Upper lobe of left lung (tissue), 6 donors: ENCODE measurements at regions not wholly inside any gene's neighbourhood (a gene's known extent, or its start where the extent isn't known, plus 50 kb on each side); places are given as distances from the start of the nearest gene placed in this dataset.

Experiments used
- ATAC-seq, 2 donors: fragments of 200-7000 bp; cut with Tn5 transposase; one replicate each; pipeline ENCODE4 v1.9.1; 2022; ENCODE audit warnings: mild to moderate bottlenecking in 2 of 2, moderate library complexity in 2 of 2; ENCODE audit not compliant: low FRiP score in 2 of 2
- DNase-seq, 2 donors: peaks; one replicate each; pipeline ENCODE4 v3.0.0-alpha.2; 2019 to 2020
- H3K27ac ChIP-seq, 4 donors: fragments of 200-600 bp; sonication (generic); one replicate each; pipeline ENCODE4 v1.5.1; 2016 to 2019
- H3K27me3 ChIP-seq, 4 donors: fragments of 200-600 bp; sonication (generic); one replicate each; pipeline ENCODE4 v1.5.1; 2017 to 2019
- H3K36me3 ChIP-seq, 4 donors: fragments of 200-600 bp; sonication (generic); one replicate each; pipeline ENCODE4 v1.5.1; 2016 to 2019
- H3K4me1 ChIP-seq, 4 donors: fragments of 200-600 bp; sonication (generic); one replicate each; pipeline ENCODE4 v1.5.1; 2018 to 2019
- H3K4me3 ChIP-seq, 4 donors: fragments of 200-600 bp; sonication (generic); one replicate each; pipeline ENCODE4 v1.5.1; 2017 to 2019; ENCODE audit warnings: mild to moderate bottlenecking in 2 of 4, moderate library complexity in 1 of 4
- H3K9me3 ChIP-seq, 4 donors: fragments of 200-600 bp; sonication (generic); one replicate each; pipeline ENCODE4 v1.5.1; 2018 to 2019
- CTCF ChIP-seq, 6 experiments: fragments of 450-650 bp in 4 of 6; fragments of 200-600 bp in 2 of 6; sonication (generic) in 2 of 6; IDR thresholded peaks; one replicate each; pipeline ENCODE4 v1.5.1; 2016 to 2019; ENCODE audit warnings: antibody characterized with exemption in 6 of 6
- EP300 ChIP-seq, 4 donors: sonication (generic); formaldehyde crosslinking; IDR thresholded peaks; one replicate each; pipeline ENCODE4 v1.5.1; 2017; ENCODE audit warnings: antibody characterized with exemption in 4 of 4, control low read depth in 2 of 4
- POLR2A ChIP-seq, 4 donors: fragments of 450-650 bp; IDR thresholded peaks; one replicate each; pipeline ENCODE4 v1.5.1; 2016 to 2017; ENCODE audit warnings: antibody characterized with exemption in 4 of 4, mild to moderate bottlenecking in 2 of 4
- POLR2AphosphoS5 ChIP-seq, 2 donors: sonication (generic); formaldehyde crosslinking; IDR thresholded peaks; one replicate each; pipeline ENCODE4 v1.5.1; 2017; ENCODE audit warnings: antibody characterized with exemption in 2 of 2
- WGBS, 2 donors: methylation state at CpG; one replicate each; pipeline ENCODE4 v1.1.5; 2017 to 2018; 5-methylcytosine and 5-hydroxymethylcytosine counted together
- donor health status: DM: no; HTN: no; CAD: no; lungs with moderate emphysema.
- donor health status: DM: no; HTN: yes; CAD: no; lungs with severe emphysema.

GRCh38 chr5:167702014-167702413, 589.4 kb upstream of the WWC1 start:
- WGBS, 2 donors = 64 to 71% methylated on average over 2 of the region's 2 CpGs
- Histone ChIP-seq H3K36me3 (no peaks in the 10 kb centered on the region), H3K27ac (no peak overlapping the region), H3K4me3 (no peak overlapping the region), H3K4me1 (no peaks in the 10 kb centered on the region), H3K9me3 (no peaks in the 10 kb centered on the region), H3K27me3 (no peaks in the 10 kb centered on the region)
- no peak for ATAC-seq
- TF ChIP-seq EP300 (IDR thresholded peaks at IDR 0.05) (no peak), POLR2AphosphoS5 (IDR thresholded peaks at IDR 0.05) (no peak), POLR2A (IDR thresholded peaks at IDR 0.05) (no peak), CTCF (IDR thresholded peaks at IDR 0.05) (no peak)
- no peak for DNase-seq

GRCh38 chr5:167708449-167708848, 583.0 kb upstream of the WWC1 start:
- H3K9me3 ChIP-seq = no peaks in the 10 kb centered on the region
- no peaks in the 10 kb centered on the region for H3K27me3 ChIP-seq
- no peak for DNase-seq
- H3K4me1 ChIP-seq = no peaks in the 10 kb centered on the region
- no peaks in the 10 kb centered on the region for H3K36me3 ChIP-seq
- no peak overlapping the region for H3K4me3 ChIP-seq
- TF ChIP-seq POLR2AphosphoS5 (IDR thresholded peaks at IDR 0.05) = no peak
- TF ChIP-seq CTCF (IDR thresholded peaks at IDR 0.05) = no peak
- ATAC-seq = no peak
- H3K27ac ChIP-seq = no peak overlapping the region
- WGBS, 2 donors = 71 to 88% methylated on average over 3 of the region's 3 CpGs

GRCh38 chr5:167709625-167710024, 581.8 kb upstream of the WWC1 start:
- Histone ChIP-seq H3K9me3 (no peaks in the 10 kb centered on the region), H3K4me3 (no peak overlapping the region), H3K4me1 (no peaks in the 10 kb centered on the region), H3K36me3 (no peaks in the 10 kb centered on the region), H3K27me3 (no peaks in the 10 kb centered on the region), H3K27ac (no peak overlapping the region)
- ATAC-seq (no peak), DNase-seq (no peak)
- 73 to 91% methylated on average over 4 of the region's 4 CpGs for WGBS, 2 donors
- no peak for TF ChIP-seq CTCF (IDR thresholded peaks at IDR 0.05)
- no peak for TF ChIP-seq POLR2AphosphoS5 (IDR thresholded peaks at IDR 0.05)
- no peak for TF ChIP-seq EP300 (IDR thresholded peaks at IDR 0.05)
- TF ChIP-seq POLR2A (IDR thresholded peaks at IDR 0.05) = no peak

GRCh38 chr5:167710444-167711073, 580.9 kb upstream of the WWC1 start:
- no peaks in the 10 kb centered on the region for H3K9me3 ChIP-seq
- no peaks in the 10 kb centered on the region for H3K27me3 ChIP-seq
- TF ChIP-seq POLR2A (IDR thresholded peaks at IDR 0.05) (no peak), POLR2AphosphoS5 (IDR thresholded peaks at IDR 0.05) (no peak)
- no peak for ATAC-seq
- H3K4me1 ChIP-seq = no peaks in the 10 kb centered on the region
- WGBS, 2 donors = 56 to 76% methylated on average over 3 of the region's 3 CpGs
- H3K27ac ChIP-seq = no peak overlapping the region
- no peak for DNase-seq
- no peaks in the 10 kb centered on the region for H3K36me3 ChIP-seq
- no peak overlapping the region for H3K4me3 ChIP-seq

GRCh38 chr5:167712986-167713585, 578.4 kb upstream of the WWC1 start:
- ATAC-seq (no peak), DNase-seq (no peak)
- Histone ChIP-seq H3K36me3 (no peaks in the 10 kb centered on the region), H3K27ac (no peak overlapping the region), H3K4me1 (no peaks in the 10 kb centered on the region), H3K4me3 (no peak overlapping the region), H3K9me3 (no peaks in the 10 kb centered on the region), H3K27me3 (no peaks in the 10 kb centered on the region)
- no peak for TF ChIP-seq CTCF (IDR thresholded peaks at IDR 0.05)
- TF ChIP-seq POLR2A (IDR thresholded peaks at IDR 0.05) = no peak
- no peak for TF ChIP-seq EP300 (IDR thresholded peaks at IDR 0.05)
- TF ChIP-seq POLR2AphosphoS5 (IDR thresholded peaks at IDR 0.05) = no peak
- WGBS, 2 donors = 79 to 82% methylated on average over 7 of the region's 7 CpGs
